ENCODE measurements at regions not wholly inside any gene's neighbourhood (a gene's known extent, or its start where the extent isn't known, plus 50 kb on each side); places are given as distances from the start of the nearest gene placed in this dataset.

- no peak for TF ChIP-seq CTCF (IDR thresholded peaks at IDR 0.05; ENCODE audit: borderline replicate concordance, extremely low read depth, insufficient read depth)
- no peaks in the 10 kb centered on the region for H3K4me1 ChIP-seq (ENCODE audit: control insufficient read depth in 2 of 3, insufficient read depth in 2 of 3, low read depth in 1 of 3, low read length in 3 of 3)
- H3K36me3 ChIP-seq (ENCODE audit: control insufficient read depth in 2 of 3, insufficient read depth in 3 of 3, low read length in 3 of 3) = no peaks in the 10 kb centered on the region
- FAIRE-seq = no peak
- no peak overlapping the region for H3K4me3 ChIP-seq (ENCODE audit: low read length in 3 of 3)
- no peak overlapping the region for H3K27ac ChIP-seq (ENCODE audit: low read depth in 2 of 2, low read length in 2 of 2)
- DNase-seq = no peak
- H3K27me3 ChIP-seq (ENCODE audit: control insufficient read depth, insufficient read depth, low read length) = no peaks in the 10 kb centered on the region
- no peaks in the 10 kb centered on the region for H3K9me3 ChIP-seq (ENCODE audit: control insufficient read depth in 2 of 3, insufficient read depth in 1 of 3, low read length in 3 of 3)
- H3K9ac ChIP-seq (ENCODE audit: low read length in 3 of 3) = no peak overlapping the region
- intact Hi-C loops (cut with DNase I) = no loop called here
Observed at GRCh38 chr2:186980787-186981550, 132.0 kb upstream of the ZSWIM2 start.

GRCh38 chr2:186980117-186980442 is 131.1 kb upstream of the ZSWIM2 start:
- FAIRE-seq = no peak

GRCh38 chr2:186979439-186980116 is 130.6 kb upstream of the ZSWIM2 start:
- TF ChIP-seq CTCF (IDR thresholded peaks at IDR 0.05; ENCODE audit: borderline replicate concordance, extremely low read depth, insufficient read depth) = no peak
- Histone ChIP-seq H3K27me3 (ENCODE audit: control insufficient read depth, insufficient read depth, low read length) (no peaks in the 10 kb centered on the region), H3K36me3 (ENCODE audit: control insufficient read depth in 2 of 3, insufficient read depth in 3 of 3, low read length in 3 of 3) (no peaks in the 10 kb centered on the region), H3K4me3 (ENCODE audit: low read length in 3 of 3) (no peak overlapping the region), H3K9ac (ENCODE audit: low read length in 3 of 3) (no peak overlapping the region), H3K4me1 (ENCODE audit: control insufficient read depth in 2 of 3, insufficient read depth in 2 of 3, low read depth in 1 of 3, low read length in 3 of 3) (no peaks in the 10 kb centered on the region), H3K27ac (ENCODE audit: low read depth in 2 of 2, low read length in 2 of 2) (no peak overlapping the region), H3K9me3 (ENCODE audit: control insufficient read depth in 2 of 3, insufficient read depth in 1 of 3, low read length in 3 of 3) (no peaks in the 10 kb centered on the region)
- intact Hi-C loops (cut with DNase I) = no loop called here
- no peak for FAIRE-seq
- no peak for DNase-seq

More at GRCh38 chr2:186980117-186980442, 131.1 kb upstream of the ZSWIM2 start:
- TF ChIP-seq CTCF (IDR thresholded peaks at IDR 0.05; ENCODE audit: borderline replicate concordance, extremely low read depth, insufficient read depth) = no peak
- Histone ChIP-seq H3K27me3 (ENCODE audit: control insufficient read depth, insufficient read depth, low read length) (no peaks in the 10 kb centered on the region), H3K9me3 (ENCODE audit: control insufficient read depth in 2 of 3, insufficient read depth in 1 of 3, low read length in 3 of 3) (no peaks in the 10 kb centered on the region), H3K36me3 (ENCODE audit: control insufficient read depth in 2 of 3, insufficient read depth in 3 of 3, low read length in 3 of 3) (no peaks in the 10 kb centered on the region), H3K27ac (ENCODE audit: low read depth in 2 of 2, low read length in 2 of 2) (no peak overlapping the region), H3K9ac (ENCODE audit: low read length in 3 of 3) (no peak overlapping the region), H3K4me3 (ENCODE audit: low read length in 3 of 3) (no peak overlapping the region), H3K4me1 (ENCODE audit: control insufficient read depth in 2 of 3, insufficient read depth in 2 of 3, low read depth in 1 of 3, low read length in 3 of 3) (no peaks in the 10 kb centered on the region)
- no peak for DNase-seq
- intact Hi-C loops (cut with DNase I) = no loop called here

Measured in kidney (tissue), 13 donors.